ENCODE measurements at regions not wholly inside any gene's neighbourhood (a gene's known extent, or its start where the extent isn't known, plus 50 kb on each side); places are given as distances from the start of the nearest gene placed in this dataset.

- no peak for TF ChIP-seq CTCF (conservative IDR thresholded peaks at IDR 0.05; ENCODE audit: low read length)
- no peak for TF ChIP-seq EZH2phosphoT487 (IDR thresholded peaks at IDR 0.05; ENCODE audit: borderline replicate concordance)
Observed at GRCh38 chr20:11436113-11436905, 481.4 kb upstream of the BTBD3 start.
